Ishikawa (cell line): ENCODE measurements at regions not wholly inside any gene's neighbourhood (a gene's known extent, or its start where the extent isn't known, plus 50 kb on each side); places are given as distances from the start of the nearest gene placed in this dataset.

Experiments
- CEBPB ChIP-seq: IDR thresholded peaks from 2 replicates; pipeline ENCODE4 v1.6.1; 2012
- CREB1 ChIP-seq: IDR thresholded peaks from 2 replicates; pipeline ENCODE4 v1.6.1; 2012; ENCODE audit warnings: low read depth
- EGR1 ChIP-seq: IDR thresholded peaks from 2 replicates; pipeline ENCODE4 v1.6.1; 2012
- EP300 ChIP-seq: IDR thresholded peaks from 2 replicates; pipeline ENCODE4 v1.6.1; 2012; ENCODE audit warnings: borderline replicate concordance
- FOXM1 ChIP-seq: IDR thresholded peaks from 2 replicates; pipeline ENCODE4 v1.6.1; 2012; ENCODE audit warnings: low read depth, borderline replicate concordance
- NFIC ChIP-seq: IDR thresholded peaks from 2 replicates; pipeline ENCODE4 v1.6.1; 2012
- RAD21 ChIP-seq: IDR thresholded peaks from 2 replicates; pipeline ENCODE4 v1.6.1; 2012; ENCODE audit warnings: low read depth
- YY1 ChIP-seq: IDR thresholded peaks from 2 replicates; pipeline ENCODE4 v1.6.1; 2012; ENCODE audit warnings: low read depth
- TF ChIP-seq, protein P1 (sequence below): IDR thresholded peaks from 2 replicates; pipeline ENCODE4 v1.6.1; 2012
- TF ChIP-seq, protein P2 (sequence below): IDR thresholded peaks from 2 replicates; pipeline ENCODE4 v1.6.1; 2012; ENCODE audit warnings: low read depth, mild to moderate bottlenecking
- TF ChIP-seq, protein P3 (sequence below): IDR thresholded peaks from 2 replicates; pipeline ENCODE4 v1.6.1; 2012

DNA sequence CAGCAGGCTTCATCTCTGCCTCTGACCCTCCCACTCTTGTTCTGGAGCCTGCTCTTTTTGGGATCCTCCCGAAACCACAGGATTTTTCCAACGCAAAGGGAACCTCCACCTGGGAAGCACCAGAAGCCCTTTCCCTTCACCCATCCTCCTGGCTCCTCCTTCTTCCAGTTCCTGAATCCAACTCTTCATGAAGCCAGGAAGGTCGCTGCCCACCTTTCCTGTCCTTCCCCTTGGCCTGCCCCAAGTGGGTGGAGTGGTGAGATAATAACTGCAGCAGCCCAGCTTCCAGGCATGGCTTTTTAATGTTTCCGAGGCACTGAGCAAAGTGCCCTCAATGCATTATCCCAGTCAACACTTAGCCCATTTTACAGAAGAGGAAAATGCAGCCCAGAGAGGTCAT, 70.8 kb upstream of the EEPD1 start:
- TF ChIP-seq FOXM1 = no peak
- TF ChIP-seq, protein P1, sequence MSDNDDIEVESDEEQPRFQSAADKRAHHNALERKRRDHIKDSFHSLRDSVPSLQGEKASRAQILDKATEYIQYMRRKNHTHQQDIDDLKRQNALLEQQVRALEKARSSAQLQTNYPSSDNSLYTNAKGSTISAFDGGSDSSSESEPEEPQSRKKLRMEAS = no peak
- no peak for TF ChIP-seq CEBPB
- no peak for TF ChIP-seq YY1
- TF ChIP-seq, protein P2, sequence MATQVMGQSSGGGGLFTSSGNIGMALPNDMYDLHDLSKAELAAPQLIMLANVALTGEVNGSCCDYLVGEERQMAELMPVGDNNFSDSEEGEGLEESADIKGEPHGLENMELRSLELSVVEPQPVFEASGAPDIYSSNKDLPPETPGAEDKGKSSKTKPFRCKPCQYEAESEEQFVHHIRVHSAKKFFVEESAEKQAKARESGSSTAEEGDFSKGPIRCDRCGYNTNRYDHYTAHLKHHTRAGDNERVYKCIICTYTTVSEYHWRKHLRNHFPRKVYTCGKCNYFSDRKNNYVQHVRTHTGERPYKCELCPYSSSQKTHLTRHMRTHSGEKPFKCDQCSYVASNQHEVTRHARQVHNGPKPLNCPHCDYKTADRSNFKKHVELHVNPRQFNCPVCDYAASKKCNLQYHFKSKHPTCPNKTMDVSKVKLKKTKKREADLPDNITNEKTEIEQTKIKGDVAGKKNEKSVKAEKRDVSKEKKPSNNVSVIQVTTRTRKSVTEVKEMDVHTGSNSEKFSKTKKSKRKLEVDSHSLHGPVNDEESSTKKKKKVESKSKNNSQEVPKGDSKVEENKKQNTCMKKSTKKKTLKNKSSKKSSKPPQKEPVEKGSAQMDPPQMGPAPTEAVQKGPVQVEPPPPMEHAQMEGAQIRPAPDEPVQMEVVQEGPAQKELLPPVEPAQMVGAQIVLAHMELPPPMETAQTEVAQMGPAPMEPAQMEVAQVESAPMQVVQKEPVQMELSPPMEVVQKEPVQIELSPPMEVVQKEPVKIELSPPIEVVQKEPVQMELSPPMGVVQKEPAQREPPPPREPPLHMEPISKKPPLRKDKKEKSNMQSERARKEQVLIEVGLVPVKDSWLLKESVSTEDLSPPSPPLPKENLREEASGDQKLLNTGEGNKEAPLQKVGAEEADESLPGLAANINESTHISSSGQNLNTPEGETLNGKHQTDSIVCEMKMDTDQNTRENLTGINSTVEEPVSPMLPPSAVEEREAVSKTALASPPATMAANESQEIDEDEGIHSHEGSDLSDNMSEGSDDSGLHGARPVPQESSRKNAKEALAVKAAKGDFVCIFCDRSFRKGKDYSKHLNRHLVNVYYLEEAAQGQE = no peak
- TF ChIP-seq EP300 = no peak
- no peak for TF ChIP-seq EGR1
- no peak for TF ChIP-seq NFIC
- TF ChIP-seq, protein P3, sequence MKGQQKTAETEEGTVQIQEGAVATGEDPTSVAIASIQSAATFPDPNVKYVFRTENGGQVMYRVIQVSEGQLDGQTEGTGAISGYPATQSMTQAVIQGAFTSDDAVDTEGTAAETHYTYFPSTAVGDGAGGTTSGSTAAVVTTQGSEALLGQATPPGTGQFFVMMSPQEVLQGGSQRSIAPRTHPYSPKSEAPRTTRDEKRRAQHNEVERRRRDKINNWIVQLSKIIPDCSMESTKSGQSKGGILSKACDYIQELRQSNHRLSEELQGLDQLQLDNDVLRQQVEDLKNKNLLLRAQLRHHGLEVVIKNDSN = no peak
- TF ChIP-seq CREB1 = no peak
- no peak for TF ChIP-seq RAD21
